Islet precursor cell (in vitro differentiated cells): ENCODE measurements at regions not wholly inside any gene's neighbourhood (a gene's known extent, or its start where the extent isn't known, plus 50 kb on each side); places are given as distances from the start of the nearest gene placed in this dataset.
"Not testable (repeated sequence)": the region's sequence is repeated elsewhere in the genome, so short reads cannot be mapped to it uniquely, and the experiment has no call there.

Source experiments
- DNase-seq: peaks from one replicate; pipeline ENCODE4 v3.0.0-alpha.2; 2018

DNA sequence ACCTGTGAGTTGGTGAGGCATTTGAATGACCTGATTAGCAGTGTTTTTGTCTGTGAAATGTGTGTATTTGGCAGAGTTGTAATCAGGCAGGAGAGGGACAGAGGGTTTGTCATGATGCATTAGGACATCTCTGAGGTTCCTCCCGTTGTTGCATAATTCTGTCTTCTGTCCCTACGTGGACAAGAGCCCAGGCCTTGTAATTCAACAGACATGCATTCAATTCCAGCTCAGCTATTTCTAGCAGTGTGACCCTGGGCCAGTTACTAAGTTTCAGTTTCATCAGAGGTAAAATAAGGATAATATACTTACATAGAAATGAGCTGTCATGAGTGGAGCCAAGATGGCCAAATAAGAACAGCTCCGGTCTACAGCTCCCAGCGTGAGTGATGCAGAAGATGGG lies 208.6 kb downstream of the SLC38A4 start:
- no peak for DNase-seq

DNA sequence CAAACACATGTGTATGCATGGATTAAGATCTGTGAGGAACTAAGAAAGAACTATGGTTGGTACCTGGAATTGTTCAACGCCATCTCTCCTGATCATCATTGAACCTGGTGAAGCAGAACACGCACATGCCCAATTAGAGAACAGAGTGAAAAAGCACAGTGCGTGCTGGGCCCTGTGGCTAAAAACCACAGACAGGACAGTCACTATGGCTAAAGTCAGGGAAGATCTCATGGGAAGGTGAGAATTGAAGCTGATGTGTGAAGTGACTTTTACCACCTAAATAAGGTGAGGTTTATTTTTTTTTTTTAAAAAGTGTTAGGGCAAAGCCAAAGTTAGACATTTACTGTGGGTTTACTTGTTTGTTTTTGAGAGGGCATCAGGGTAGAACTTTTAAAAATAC lies 215.0 kb downstream of the SLC38A4 start:
- DNase-seq, result no peak

DNA sequence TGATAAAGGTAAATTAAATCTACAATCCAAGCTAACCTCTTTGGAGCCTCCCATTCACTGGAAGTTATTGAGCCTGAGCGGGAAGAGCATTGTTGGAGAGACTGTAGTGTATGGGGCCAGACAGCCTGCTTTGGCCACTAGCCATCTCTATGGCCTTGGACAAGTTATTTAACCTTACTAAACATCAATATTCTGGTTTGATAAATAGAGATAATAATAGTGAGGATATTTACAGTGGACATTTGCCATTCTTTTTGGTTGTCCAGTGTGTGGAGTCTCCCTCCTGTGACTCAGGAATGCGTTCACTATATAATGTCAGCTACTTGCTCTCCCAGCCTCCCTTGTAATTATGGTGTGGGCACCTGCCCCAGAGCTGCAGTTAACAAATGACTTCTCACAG lies 216.1 kb downstream of the SLC38A4 start:
- DNase-seq, result no peak

DNA sequence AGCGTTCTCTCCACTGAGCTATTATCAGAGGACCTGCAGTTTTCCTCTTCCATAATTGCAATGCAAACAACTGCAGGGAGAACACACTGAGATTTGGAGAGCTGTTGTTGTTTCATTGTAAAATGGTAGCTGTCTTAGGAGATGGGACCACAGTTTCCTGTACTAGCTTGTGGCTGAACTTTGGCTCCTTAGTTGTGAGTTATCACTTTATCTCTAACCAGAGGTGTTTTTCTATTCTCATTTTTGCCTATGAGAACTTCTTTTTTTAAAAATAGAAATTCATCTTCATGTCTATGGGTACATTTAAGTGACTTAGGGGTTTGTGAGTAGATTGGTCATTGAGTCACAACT lies 216.5 kb downstream of the SLC38A4 start:
- no peak for DNase-seq

DNA sequence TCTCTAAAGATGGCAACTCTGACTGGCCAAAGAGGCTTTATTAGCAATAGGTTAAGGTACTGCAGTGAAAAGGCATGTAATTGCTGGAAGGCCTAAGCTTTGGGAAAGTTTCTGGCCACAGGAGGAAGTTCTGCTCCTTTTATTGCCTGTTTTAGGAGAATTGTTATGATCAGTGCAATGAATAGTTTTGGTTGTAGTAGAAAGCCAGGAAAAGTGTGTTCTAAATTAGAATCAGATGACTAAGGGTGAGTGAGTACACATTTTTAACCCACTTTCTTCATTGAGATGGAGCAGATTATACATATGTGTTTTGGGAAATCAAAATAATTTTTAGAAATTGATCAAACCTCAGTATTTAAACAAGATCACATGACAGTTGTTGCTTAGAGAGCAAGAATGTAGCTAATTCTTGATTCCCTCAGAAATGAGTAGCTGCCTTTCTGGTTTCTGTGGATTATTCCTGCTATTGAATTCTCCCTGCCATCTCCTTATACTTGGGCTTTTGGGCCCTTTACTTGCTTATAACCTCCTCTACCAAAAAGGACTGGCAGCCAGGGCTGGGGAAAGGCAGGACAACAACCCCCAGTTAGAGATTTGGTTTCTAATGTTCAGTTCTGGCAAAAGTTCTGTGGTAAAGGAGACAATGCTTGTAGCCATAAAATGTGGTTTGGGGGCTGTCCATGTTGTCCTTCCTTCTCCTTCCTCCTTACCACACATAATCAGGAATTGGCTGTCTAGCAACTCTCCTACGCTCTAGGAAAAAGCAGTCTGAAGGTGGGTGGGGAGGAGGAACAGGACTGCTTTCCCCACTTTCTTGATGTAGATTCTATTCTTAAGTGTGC lies 217.1 kb downstream of the SLC38A4 start:
- DNase-seq, result no peak

DNA sequence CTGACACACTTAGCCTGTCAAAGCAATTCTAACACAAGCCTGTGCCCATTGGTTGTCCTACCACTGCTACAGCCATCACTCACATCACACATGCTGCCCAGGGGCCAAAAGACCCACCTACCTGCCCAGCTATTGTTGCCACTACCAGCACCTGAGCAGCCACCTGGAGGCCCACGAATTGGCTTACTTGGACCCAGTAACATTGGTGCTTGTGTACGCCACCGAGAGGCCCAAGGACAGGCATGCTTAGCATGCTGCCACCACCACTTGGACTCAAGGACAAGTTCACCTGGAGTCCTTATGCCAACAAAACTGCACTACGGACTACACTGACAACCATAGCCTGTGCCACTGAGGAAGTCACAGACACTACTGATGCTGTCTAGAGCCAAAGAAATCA lies 221.1 kb downstream of the SLC38A4 start:
- DNase-seq, result no peak

DNA sequence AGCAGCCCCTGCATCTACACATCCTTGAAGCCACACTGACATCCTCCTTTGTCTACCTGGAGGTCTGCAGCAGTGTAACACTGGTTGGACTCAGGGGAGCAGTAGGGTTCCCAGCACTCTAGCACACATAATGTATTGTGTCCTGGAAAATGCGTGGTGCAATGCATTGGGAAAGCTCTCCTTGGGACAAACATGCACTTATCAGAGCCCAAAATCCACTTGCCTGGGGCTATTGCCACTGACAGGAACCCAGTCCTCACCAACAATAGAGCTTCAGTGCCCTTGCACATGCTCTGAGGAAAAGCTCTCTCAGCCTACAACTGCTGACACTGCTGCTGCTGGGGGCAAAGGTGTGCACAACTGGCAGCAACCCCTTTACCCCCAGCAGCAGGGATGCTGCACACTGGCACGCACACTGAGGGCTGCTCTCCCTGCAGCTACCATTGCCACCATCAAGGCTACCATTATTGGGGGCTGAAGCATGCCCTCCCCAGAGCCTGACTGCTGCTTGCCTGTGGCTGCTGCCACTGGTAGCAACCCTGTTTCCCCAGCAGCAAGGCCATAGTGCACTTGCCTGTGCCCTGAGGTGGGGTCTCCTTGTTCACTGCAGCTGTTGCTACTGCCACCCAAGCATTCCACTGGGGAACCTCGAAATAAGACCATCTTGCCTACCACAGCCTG lies 221.9 kb downstream of the SLC38A4 start:
- peak; percentile 65 for DNase-seq

DNA sequence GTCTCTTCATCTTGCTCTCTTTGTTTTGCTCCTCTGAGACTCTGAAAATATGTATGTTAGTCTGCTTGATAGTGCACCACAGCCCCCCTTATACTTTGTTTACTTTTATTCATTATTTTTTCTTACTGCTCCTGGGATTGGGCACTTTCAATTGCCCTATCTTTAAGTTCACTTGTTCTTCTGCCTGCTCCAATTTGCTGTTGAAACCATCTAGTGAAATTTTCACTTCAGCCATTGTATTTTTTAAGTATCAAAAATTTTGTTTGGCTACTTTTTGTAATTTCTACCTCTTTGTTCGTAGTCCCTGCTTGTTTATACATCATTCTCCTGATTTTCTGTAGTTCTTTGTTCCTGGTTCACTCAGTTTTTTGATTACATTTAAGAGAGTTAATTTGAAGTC lies 223.3 kb downstream of the SLC38A4 start:
- no peak for DNase-seq

DNA sequence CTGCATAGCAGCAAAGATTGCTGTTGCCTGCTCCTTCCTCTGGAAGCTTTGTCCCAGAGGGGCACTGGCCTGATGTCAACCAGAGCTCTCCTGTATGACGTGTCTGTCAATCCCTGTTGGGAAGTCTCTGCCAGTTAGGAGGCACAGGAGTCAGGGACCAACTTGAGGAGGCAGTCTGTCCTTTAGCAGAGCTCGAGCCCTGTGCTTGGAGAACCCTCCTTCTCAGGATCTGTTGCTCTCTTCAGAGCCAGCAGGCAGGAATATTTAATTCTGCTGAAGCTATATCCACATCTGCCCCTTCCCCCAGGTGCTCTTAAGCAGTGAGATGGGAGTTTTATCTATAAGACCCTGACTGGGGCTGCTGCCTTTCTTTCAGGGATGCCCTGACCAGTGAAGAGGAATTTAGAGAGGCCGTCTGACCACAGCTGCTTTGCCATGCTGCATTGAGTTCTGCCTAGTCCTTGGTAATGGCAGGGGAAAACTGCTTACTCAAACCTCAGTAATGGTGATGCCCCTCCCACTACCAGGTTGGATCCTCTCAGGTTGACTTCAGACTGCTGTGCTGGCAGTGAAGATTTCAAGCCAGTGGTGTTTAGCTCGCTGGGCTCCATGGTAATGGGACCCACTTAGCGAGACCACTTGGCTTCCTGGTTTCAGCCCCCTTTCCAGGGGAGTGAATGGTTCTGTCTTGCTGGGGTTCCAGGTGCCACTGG lies 218.6 kb upstream of the SLC38A2 start:
- DNase-seq, result peak; percentile 66

DNA sequence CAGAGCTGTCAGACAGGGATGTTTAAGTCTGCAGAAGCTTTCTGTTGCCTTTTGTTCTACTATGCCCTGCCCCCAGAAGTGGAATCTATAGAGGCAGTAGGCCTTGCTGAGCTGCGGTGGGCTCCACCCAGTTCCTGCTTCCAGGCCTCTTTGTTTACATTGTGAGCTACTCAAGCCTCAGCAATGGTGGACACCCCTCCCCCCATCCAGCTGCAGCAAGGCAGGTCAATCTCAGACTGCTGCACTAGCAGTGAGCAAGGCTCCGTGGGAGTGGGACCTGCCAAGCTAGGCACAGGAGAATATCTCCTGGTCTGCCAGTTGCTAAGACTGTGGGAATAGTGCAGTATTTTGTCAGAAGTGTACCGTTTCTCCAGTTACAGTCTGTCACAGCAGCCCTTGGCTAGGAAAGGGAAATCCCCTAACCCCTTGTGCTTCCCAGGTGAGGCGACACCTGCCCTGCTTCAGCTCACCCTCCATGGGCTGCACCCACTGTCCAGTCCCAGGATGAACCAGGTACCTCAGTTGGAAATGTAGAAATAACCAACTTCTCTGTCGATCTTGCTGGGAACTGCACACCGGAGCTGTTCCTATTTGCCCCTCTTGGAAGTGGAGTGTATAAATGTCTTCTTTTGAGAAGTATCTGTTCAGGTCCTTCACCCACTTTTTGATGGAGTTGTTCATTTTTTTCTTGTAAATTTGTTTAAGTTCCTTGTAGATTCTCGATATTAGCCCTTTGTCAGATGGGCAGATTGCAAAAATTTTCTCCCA lies 213.5 kb upstream of the SLC38A2 start:
- peak; percentile 93 for DNase-seq

DNA sequence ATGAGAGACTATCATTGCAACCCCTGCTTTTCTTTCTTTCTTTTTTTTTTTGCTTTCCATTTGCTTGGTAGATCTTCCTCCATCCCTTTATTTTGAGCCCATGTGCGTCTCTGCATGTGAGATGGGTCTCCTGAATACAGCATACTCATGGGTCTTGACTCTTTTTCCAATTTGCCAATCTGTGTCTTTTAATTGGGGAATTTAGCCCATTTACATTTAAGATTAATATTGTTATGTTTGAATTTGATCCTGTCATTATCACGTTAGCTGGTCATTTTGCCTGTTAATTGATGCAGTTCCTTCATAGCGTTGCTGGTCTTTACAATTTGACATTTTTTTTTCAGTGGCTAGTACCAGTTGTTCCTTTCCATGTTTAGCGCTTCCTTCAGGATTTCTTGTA lies 211.5 kb upstream of the SLC38A2 start:
- not testable (repeated sequence) for DNase-seq

DNA sequence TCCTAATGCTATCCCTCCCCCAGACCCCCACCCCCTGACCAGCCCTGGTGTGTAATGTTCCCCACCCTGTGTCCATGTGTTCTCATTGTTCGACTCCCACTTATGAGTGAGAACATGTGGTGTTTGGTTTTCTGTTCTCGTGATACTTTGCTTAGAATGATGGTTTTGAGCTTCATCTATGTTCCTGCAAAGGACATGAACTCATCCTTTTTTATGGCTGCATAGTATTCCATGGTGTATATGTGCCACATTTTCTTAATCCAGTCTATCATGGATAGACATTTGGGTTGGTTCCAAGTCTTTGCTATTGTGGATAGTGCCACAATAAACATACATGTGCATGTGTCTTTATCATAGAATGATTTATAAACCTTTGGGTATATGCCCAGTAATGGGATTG lies 209.4 kb upstream of the SLC38A2 start:
- not testable (repeated sequence) for DNase-seq

DNA sequence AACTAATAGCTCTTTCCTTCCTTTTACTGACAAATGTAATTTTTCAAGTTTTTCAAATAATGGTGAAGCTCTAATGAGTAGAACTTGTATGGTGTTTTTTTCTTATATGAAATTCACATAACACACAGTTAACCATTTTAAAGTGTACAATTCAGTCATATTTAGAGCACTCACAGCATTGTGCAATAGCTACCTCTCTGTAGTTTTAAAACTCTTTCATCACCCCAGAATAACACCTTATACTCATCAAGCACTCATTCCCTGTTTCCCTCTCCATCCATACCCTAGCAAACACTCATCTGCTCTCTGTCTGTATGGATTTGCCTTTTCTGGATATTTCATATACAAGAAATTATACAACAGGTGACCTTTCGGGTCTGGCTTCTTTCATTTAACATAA lies 207.9 kb upstream of the SLC38A2 start:
- DNase-seq, result no peak

DNA sequence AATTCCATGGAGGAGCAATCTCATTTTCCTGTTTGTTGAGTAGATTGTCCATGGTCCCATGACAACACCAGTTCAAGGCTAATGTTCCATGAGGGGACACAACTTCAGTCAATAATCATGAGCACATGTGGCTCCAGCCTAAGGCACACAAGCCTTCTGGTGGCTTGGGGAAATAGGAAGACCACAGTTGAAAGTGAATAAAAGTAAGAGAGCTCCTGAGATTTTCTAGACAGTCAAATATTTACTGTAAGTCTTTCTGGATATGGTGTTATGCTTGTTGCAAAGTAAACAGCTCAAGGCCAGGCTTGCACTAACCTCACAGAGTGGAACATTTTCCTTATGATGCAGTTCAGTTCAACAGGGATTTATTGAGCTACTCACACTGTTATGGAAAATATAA lies 206.9 kb upstream of the SLC38A2 start:
- DNase-seq, result no peak

DNA sequence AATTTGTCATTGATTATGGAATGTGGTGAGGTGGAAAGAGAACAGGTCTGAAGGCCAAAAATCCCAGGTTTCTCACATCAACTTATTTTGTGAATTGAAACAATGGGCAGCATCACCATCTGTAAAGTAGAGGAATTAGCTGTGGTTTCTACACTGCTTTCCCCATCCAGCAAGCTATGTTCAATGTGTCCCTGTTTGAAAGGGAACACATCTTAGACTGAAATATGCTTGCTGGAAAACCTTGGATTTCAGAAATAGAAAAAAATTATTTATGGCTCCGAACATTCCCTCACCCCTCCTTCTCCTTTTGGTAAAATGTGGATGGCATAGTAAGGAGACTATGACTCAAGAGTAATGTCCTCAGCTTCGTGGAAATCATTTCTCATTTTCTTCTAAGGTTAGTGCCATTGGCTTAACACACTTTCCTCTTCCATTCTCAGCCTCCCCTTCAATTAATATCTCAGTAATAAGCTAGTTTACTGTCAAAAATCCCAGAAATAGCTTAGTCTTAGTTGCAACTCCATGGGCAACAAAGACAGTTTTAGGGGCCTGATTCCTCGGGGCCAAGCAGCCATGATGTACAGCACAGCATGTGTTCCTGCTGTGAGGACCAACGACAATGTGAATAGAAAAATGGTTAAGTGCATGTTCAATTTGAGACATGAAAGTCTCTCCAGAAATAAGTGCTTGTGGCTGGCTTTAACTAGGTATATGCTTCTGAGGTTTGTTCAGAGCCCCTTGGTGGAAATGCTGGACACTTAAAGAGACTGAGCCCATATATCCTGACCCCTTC lies 205.8 kb upstream of the SLC38A2 start:
- DNase-seq, result no peak

DNA sequence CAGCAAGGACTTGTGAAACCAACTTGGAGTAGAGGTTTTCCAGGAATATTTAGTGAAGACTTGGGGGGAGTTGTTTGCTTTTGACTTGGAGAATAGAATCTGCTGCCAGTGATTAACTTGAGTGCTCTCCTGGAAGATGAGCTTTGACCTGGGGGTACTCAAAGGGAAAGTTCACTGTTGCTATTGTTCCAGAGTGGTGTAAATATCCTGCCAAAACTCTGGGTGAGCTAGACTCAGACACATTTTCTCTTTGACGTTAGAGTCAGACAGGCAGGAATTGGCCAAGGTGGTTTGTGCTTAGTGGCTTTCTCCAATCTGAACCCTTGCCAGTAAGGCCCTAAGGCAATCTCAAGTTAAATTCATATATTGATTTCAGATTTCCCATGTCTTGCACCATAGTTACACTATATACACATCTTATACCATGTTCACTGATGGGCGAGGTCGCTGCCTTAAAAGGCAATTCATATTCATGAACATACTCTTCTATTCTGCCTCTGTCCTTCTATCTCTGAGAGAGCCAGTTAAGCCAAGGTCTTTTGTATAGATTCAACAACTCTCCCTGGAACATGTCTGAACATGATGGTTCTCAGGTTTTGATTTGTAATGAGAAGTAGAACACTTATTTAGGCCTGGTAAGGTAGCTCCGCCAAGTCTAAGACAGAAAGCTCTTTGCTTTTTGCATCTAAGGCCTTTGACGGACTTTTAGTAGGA lies 204.6 kb upstream of the SLC38A2 start:
- no peak for DNase-seq

DNA sequence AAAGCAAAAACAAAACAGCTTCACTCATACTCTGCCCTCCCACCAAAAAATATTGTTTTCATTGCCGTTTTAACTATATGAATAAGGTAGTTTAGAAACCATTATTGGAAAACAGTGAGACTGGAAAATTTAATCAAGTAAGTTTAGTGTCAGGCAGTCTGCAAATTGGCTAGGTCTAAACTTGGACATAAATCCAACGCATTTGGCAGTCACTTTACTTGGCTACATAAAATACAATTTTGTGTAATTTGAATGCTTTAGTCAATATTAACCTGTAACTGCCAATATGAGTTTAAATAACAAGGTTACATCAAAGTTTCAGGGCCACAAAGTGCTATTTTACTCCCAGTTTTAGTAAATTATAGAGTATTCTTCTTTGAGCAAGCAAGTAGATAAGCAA lies 202.3 kb upstream of the SLC38A2 start:
- DNase-seq, result no peak

DNA sequence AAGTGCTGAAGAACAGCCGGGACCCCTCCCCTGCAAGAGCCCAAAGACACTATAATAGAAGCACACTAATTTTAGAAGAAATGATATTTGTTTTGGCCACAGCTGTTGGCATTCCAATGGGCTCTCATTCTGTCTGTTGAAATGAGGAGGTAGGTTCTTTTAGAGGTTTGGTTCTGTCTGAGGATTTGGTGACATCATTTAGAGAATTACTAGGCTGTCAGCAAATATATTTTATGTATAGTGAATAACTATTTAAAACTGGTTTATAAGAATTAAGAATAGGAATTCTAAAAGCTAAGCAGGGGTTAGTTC lies 200.7 kb upstream of the SLC38A2 start:
- DNase-seq, result no peak

DNA sequence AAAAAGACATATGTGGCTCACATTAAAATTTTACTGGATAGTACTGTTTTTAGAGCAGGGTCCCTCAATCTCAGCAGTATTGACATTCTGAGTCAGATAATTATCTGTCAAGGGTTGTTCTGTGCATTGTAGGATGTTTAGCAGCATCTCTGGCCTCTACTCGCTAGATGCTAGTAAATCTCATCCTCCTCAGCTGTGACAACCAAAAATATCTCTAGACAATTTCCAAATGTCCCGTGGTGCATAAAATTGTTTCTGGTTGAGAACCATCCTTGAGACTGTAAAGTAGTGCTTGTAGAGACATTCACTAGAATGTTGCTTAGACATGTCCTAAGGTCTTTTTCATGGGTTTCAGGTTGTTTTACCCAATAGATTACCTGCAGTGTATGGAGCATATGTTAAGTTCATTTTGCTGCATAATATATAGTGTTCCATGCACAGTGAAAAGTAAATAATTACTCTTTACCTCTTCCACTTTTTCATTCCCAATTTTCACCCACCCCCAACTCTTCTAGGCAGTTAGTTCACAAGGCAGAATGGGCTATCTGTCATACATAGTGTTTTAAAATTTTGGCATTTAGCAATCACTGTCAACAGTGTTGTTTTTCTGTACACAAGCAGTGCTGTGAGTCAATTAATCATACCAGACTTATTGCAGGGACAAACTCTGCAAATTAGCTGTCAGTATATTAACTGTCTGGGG lies 200.2 kb upstream of the SLC38A2 start:
- no peak for DNase-seq

DNA sequence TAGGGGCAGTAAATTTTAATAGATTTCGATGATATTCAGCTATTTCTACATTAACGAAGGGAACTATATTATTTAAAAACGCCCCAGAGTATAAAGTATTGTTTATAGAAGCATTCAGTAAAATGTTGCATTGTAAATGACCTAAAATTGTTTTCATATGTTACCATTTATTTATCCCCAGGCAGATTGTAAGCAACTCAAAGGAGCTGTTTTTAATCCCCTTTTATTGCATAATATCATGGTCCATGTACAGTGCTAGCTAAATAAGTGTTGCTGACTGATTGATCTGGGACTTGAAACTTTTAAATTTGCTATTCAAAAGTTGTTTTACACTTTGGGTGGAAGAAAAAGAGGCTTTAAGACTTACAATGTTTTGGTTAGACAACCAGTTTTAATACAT lies 199.0 kb upstream of the SLC38A2 start:
- no peak for DNase-seq

DNA sequence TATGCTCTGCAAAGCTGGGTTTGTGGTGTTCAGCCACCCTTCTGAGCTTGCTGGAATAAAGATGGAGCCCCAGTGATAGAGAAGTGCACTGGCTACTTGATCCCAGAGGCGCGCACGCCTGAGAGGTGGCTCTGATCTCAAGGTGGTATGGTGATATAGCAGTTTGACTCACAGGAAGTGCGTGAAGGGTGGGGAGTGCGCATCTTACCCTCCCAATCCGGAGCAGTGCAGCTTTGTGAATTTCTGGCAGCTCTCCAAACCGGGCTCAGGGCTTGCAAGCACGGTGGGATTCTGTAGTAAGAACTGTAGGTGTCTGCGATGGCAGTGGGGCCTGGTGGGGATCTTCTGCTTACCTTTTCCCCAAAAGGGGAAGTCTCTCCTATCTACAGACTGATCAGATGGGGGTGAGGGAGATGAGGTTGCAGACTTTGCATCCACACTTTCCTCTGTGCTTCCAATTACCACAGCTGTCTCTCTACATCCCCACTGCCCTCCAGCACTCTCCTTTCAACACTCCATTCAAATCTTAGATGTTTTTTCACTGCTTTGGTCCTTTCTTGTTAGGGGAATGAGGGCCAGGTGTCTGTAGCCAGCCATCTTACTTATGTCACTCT lies 197.4 kb upstream of the SLC38A2 start:
- DNase-seq, result no peak
